Renal pelvis (tissue), 1 donor: ENCODE measurements at regions not wholly inside any gene's neighbourhood (a gene's known extent, or its start where the extent isn't known, plus 50 kb on each side); places are given as distances from the start of the nearest gene placed in this dataset.
"Not testable (repeated sequence)": the region's sequence is repeated elsewhere in the genome, so short reads cannot be mapped to it uniquely, and the experiment has no call there.

ENCODE experiments used
- DNase-seq: peaks from one replicate; pipeline ENCODE4 v3.0.0-alpha.2; 2013

DNA sequence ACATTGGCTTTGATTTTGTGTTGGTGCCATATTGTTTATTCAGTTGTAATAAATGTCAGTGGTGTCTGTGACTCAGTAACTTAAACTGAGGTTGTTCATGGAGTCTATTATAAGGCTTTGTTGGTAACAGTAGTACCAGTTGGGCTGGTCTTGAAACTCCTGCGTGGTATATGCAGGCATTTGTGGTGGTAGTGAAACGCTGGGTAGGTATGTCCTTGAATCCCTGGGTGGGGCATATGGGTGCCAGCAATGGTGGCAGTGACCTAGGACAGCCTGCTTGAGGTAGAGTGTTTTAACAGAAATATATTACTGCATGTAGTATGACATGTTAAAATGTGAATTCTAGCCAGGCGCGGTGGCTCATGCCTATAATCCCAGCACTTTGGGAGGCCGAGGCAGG is 1058.5 kb upstream of the SEMA6A start:
- no peak for DNase-seq

DNA sequence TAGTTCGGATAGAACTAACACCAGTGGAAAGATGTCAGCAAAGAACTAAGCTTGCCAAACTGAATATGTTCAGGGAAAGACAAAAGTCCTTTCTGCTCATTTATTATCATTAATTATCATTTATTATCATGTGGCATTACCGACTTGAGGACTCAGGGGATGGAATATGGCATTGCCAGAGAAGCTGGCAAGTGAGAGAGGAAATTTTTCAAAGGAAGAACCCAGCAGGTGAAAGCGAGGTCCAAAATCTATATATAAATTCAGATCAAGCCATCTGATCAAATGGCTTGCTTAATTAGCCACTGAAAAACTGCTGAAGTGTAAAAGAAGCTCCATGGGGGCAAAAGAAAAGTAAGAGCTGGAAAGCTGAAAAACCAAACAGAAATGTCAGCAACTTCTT is 1049.6 kb upstream of the SEMA6A start:
- DNase-seq: no peak

DNA sequence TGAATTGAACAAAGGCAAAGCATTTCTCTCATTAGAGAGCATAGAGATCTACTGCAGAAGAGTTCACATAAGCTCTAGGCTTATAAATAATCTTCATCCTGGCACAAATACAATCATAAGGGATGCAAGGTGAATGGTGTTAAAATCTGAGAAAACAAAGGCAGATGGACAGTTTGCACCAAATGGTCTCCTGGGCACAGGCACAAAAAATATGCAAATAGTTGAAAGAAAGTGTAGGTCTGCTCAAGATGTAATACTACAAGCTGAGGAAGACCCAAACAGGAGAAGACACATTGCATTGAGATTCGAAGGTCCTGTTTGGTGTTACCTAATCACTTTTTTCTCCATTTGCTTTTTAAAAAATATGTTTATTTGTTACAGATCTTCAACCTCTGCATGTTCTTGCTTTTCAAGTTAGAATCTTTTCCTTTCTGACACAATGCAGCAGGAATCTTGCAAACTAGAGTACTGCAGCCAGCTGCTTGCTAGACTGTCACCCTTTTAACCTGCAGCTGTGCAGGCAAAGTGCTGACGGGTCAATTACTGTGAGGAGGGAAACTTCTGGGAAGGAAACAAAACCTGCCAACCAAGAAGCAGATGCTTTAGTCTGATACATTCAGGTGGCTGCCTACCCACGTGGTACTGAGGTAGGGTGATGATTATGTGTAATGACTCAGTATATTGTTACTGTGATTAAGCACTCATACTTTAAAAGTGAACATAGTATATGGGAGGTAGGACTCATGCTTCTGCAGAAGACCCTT is 1048.6 kb upstream of the SEMA6A start:
- peak; percentile 42 for DNase-seq

DNA sequence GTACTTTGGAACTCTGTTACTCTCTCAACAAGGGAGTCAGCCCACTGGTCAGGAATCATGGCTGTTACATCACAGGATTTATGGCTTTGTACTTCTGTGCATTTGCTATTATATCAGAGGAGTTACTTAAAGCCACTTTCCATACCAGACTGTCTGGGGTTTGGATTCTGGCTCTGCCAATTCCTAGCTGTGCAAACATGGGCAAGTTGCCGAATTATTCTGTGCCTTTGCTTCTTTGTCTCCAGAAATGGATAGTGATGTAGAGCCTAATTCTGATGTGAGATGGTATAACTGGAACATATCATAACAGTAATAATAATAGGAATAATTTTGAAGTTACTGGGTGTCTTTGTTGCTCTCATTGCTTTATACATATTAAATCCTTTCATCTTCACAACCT is 1047.3 kb upstream of the SEMA6A start:
- DNase-seq: no peak

DNA sequence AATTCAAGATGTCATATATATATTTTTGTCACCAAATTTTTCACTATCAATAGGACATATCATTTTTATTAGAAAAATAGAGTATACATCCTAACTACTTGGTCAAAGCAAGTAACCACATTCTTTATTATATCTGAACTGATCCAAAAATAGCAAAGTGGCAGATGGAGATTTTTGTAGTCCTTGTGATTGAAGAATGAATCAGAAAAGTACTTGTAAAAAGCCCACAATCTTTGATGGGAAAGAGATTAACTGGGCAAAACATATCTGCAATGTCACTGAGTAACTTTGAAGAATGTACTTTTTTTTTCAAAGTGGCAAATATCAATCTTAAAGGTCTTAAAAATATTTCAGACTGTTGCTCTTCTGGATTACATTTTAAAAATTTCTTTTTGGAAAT is 1040.6 kb upstream of the SEMA6A start:
- no peak for DNase-seq

DNA sequence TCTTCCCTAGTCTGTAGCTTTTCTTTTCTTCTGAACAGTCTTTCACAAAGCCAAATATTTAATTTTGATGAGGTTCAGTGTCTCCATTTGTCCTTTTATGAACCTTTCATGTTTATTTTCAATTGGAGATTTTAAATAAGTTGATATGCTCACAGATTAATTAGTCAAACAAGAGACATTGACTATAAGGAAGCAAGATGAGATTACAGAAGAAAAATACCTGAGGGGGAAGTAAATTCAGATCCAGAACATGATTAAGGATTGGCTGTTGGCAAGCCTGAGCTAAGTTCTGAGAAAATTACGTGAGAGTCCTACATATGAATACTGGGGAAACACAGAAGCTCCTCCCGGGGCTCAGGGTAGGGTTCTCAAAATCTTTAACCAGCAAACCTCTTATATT is 1039.8 kb upstream of the SEMA6A start:
- no peak for DNase-seq

DNA sequence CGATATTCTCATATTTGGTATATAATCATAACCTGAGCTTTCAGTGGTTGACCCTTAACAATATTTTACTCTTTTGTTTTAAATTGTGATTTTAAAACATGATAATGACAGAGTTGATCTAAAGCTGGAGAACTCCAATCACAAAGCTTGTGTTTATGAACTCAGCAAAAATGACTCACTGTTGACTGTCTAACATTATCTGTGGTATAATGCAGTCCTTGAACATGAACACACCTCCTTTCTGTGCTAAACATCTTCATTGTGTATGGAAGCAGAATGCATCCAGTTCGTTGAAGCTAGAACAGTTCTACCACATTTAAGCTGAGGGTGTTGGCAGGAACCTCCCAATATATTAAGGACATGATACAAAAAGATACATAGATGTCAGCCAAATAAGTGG is 1030.2 kb upstream of the SEMA6A start:
- DNase-seq: no peak

DNA sequence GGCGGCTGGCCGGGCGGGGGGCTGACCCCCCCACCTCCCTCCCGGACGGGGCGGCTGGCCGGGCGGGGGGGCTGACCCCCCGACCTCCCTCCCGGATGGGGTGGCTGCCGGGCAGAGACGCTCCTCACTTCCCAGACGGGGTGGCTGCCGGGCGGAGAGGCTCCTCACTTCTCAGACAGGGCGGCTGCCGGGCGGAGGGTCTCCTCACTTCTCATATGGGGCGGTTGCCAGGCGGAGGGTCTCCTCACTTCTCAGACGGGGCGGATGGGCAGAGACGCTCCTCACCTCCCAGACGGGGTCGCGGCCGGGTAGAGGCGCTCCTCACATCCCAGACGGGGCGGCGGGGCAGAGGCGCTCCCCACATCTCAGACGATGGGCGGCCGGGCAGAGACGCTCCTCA is 1025.2 kb upstream of the SEMA6A start:
- not testable (repeated sequence) for DNase-seq

DNA sequence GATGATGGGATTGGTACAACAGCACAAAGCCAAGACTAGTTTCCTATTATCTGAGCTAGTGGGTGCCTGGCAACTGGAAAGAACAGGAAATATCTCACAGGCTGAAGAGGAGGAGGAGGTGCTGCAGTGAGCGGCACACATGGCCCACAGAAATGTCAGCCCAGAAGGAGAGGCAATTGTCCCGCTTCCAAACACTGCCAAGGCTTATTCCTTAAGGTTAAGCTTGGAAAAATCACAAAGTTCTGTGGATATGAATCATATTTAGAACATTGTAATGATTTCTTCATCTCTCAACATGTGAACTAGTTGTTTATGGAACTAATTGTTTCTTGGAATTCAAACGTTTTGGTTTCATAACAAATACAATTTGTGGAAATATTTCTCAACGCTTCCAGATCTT is 1019.5 kb upstream of the SEMA6A start:
- DNase-seq: no peak

DNA sequence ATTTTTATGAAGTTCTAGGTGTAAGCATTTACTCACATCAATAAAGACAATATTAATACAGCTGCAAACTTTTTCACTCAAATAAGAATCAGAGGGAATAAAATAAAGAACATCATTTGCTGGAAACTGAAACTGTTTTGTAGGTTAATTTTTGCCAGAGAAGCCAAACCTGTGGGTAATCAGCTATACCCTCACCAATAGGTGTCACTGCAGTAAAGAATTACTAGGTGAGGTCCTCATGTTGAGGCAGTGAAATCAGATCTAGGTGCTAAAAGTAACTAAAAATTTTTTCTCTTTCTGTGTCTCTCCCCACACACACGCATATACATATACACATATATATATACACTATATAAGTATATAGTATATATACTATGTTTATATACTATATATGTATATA is 1016.3 kb upstream of the SEMA6A start:
- peak; percentile 30 for DNase-seq

DNA sequence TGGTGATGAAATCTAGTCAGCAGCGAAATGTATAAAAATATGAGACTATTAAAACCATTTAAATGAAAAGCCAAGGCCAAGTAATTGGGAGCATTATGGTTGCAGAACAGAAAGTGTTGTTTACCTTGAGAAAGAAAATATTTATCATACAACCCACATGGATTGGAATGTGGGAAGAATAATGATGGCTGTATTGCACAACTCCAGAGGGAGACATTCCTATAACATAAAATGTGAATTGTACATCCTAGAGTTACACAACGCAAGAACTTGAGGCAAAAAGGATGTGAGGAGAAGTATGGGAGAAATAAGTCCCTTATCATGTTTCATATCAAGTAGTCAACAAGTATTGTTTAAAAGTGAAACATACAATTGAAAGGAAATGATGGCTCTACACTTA is 1014.0 kb upstream of the SEMA6A start:
- no peak for DNase-seq

DNA sequence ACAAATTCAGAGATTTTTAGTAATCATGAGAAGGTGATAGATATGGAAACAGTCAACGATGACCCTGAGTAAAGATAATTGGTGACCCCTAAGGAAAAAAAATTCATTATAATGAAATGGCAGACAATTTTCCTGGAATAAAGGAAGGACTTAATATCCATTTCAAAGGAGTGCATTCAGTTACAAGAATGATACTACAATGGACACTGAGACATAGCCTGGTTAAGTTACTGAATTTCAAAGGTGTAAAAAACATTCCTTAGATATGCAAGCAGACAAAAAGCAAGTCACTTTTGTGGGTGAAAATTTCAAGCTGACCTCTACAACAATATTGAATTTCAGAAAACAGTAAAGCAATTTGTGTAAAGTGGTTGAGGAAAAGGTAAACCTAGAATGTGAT is 1012.5 kb upstream of the SEMA6A start:
- no peak for DNase-seq

DNA sequence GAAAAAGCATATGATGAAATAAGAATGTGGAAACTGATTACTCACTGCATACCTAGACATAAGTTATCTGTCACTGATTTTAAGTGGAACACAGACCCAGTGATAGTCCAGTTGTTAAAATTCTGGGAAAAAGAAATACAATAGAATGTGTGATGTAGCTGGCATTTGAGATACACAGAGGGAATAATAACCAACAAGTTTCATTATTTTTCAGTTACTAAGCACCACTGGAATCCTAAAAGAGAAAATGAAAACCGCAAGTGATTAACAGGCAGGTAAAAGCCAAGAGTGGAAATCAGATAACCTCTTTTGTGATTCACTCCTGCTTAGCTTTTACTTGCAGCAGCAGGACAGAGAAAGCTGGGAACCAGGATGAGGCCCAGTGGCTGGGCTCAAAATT is 994.0 kb upstream of the SEMA6A start:
- no peak for DNase-seq

DNA sequence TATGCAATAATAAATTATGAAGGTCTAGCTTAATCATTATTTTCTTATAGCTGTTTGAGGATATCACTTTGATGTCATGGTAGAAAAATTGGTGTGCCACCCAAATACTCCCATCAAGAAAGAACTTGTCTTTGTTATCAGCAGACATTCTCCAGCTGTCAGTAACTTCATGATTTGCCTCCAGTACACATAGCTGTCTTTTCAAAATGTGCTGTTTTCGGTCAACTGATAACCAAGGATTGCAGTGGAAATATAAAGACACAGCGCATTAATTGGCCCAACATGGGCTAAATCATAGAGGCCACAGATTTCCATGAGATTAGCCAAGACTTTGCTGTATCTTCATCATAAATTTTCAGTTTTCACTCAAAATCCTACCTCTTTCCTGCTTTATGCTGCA is 993.5 kb upstream of the SEMA6A start:
- no peak for DNase-seq

DNA sequence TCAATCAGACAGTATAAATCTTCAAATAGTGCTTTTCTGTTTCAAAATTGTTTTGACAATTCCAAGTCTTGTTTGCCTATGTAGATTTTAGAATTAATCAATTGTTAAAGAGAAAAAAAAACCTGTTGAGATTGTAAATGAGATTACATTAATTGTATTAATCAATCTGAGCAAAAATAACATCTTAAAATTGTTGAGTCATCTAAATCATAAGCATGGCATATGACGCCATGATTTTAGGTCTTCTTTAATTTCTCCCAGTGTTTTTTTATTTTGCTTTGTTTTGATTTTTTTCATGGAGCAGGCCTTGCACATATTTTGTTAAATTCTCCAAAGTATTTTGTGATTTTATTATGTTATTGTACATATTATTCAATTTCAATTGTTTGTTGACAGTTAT is 988.0 kb upstream of the SEMA6A start:
- DNase-seq: no peak

DNA sequence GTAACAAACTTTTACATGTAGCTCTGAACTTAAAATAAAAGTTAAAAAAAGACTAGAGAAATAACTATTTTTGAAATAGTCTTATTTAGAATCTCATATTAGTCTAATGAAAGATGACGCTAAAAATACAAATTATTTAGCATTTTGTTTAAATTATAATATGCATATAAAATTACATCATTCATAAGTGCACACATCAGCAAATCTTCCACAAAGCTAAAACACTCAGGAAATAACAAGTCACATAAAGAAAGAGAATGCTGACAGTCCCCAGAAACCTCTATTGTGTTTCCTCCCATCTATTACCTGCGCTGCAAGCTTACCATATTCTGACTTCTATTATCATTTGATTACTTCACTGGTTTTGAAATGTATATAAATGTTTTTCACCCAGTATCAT is 986.9 kb upstream of the SEMA6A start:
- no peak for DNase-seq

DNA sequence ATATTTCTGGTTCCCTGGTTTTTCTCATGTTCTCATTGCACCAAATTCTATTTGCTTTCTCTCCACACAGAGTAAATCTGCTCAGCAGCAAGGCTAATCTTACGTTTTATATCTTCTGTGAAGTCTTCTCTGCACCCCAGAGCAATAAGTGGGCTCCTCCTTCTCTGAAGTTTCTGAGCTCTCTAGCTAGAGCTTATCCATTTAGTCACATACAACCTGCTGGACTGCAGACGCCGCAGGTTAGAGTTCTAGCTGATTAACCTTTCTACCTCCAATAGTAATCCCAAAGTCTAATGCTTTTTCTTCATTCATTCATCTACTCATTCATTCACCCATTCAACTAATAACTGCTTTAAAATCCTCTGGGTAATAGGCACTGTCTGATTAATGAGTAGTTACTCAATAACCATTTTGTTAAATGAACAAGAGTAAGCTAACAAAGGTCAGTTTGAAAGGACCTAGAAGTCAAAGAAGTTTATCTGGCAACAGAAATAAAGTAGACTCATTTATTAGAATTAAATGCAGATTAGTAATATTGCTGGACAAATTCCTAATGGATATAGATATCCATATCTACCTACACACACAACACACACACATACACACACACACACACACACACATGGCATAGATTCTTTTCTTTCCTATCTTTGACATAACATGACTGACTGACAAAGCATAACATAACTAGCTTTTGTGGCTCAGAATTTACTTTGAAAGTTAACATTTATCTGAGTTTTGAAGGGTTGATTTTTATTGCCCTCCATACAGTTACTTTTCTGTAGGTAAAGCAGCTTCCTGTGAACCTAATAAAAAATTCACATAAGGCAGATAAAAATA is 984.6 kb upstream of the SEMA6A start:
- no peak for DNase-seq

DNA sequence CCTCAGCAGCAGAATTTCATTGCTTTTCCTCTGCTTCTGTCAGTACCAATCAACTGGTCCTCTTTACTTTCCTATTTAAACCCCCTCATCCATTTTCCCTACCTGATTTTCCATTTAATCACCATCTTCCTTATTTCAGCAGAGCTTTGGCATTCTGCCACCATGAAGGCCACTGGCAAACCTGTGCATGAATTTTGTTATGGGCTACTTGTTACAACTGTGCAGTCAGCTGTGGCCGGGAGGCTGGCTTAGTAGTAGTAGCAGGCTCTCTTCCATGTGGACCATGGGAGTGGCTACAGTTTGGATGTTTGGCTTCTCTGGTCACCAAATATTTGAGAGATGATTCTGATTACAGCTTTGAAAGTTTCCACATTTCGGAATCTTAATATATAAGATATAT is 976.6 kb upstream of the SEMA6A start:
- no peak for DNase-seq

DNA sequence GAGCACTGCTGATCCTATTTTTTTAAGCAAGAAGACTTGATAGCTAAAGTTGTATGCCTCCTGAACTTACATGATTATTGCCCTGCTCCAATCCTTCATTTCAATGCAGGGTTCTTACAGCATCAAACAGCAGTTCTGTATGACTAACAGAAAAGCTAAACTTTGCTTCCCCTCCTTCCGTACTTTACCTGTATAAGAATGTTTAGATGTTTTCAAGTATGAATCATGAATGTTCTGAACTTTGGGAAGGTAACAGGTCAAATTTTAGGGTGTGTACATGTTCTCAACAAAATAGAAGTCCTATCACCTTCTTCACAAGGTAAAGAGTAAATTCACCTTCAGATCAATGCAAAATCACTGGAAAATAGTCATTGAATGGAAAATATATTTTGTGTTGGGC is 972.6 kb upstream of the SEMA6A start:
- DNase-seq: no peak

DNA sequence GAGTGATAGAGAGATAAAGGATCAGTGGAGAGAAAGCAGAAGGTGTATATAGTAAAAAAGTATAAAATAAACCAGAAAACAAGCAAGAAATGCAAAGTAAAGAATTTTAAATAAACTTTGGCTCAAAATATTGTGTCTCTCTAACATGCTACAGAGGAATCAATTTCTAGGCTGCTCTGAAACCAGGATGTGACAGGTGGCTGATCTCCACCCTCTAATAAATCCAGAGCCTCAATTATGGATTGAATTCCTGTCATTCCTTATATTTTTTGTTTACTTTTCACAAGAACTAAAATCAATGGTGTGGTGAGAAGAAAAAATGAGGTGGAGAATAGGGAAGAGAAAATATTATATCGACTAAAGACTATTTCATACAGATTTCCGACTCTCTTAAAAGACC is 965.1 kb upstream of the SEMA6A start:
- DNase-seq: no peak

DNA sequence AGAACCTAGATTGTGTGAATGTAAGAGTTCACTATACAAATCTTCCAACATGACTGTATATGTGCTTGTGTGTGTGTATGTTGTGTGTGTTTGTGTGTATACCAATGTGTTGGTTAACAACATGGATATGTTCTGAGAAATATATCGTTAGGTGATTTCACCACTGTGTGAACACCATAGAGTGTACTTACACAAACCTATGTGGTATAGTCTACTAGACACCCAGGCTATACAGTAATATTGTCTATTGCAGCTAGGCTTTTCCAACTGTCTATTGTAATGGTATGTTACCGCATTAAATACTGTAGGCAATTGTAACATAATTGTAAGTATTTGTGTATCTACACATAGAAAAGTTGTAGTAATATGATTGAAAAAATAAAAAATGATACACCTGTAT is 959.2 kb upstream of the SEMA6A start:
- no peak for DNase-seq

DNA sequence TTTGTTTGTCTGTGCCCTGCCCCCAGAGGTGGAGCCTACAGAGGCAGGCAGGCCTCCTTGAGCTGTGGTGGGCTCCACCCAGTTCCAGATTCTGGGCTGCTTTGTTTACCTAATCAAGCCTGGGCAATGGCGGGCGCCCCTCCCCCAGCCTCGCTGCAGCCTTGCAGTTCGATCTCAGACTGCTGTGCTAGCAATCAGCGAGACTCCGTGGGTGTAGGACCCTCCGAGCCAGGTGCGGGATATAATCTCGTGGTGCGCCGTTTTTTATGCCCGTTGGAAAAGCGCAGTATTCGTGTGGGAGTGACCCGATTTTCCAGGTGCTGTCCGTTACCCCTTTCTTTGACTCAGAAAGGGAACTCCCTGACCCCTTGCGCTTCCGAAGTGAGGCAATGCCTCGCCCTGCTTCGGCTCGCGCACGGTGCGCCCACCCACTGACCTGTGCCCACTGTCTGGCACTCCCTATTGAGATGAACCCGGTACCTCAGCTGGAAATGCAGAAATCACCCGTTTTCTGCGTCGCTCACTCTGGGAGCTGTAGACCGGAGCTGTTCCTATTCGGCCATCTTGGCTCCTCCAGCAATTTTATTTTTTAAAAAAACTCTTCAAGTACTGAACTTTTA is 958.5 kb upstream of the SEMA6A start:
- not testable (repeated sequence) for DNase-seq

DNA sequence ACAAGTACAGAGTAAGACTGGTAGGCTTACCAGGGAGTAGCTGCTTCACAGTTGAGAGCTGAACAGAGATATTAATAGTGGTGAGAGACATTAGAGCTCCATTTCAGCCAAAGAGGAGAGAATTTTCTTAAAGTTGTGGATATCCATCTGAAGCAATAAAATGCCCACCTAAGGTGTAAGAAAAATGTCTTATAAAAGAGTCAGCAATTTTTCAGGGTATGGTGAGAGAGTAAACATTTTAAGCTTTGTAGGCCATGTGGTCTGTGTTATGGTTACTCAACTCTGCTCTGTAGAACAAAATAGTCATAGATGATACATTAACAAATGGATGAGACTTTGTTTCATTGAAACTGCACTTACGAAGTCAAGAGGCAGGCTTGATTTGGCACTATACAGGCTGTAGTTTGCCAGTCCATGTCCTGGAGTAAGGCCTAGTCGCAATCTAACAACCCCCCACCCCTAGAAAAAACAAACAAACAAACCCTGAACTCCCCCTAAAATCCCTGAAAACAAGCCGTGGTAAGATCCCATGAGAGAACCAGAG is 945.4 kb upstream of the SEMA6A start:
- no peak for DNase-seq
